ENCODE measurements at regions not wholly inside any gene's neighbourhood (a gene's known extent, or its start where the extent isn't known, plus 50 kb on each side); places are given as distances from the start of the nearest gene placed in this dataset.
A peak's percentile ranks its signal among the peaks of the same experiment; 100 is the strongest.

DNA sequence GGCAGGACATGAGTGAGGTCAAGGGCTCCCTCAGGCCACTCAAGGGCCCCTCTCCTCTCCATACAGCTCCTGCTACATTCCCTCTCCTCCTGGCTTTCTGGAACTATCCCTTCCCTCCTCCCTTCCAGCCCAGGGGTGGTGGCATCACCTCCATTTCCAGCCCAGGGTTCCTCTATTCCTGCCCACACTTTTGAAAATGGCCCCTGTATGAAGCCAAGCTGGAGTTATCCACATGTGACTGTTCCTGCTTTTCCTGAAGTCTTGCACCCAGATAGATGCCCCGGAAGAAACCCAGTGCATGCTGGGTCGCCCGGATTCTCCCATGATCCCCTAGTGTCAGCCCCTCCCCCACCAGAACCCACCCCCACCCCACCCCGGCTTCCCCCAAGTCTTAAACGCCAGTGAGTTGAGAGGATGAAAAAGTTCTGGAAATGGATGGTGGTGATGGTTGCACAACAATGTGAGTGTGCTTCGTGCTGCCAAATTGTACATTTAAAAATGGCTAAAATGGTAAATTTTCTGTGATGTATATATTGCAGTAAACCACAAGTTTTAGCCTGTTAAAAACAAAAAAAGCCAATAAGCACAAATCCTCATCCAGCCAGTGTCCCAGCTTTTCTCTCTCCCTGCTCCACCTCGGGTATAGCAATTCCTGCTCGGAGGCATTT is 136.9 kb downstream of the SCARB1 start:
- no peak overlapping the region for H3K9ac ChIP-seq (ENCODE audit: low read length)

DNA sequence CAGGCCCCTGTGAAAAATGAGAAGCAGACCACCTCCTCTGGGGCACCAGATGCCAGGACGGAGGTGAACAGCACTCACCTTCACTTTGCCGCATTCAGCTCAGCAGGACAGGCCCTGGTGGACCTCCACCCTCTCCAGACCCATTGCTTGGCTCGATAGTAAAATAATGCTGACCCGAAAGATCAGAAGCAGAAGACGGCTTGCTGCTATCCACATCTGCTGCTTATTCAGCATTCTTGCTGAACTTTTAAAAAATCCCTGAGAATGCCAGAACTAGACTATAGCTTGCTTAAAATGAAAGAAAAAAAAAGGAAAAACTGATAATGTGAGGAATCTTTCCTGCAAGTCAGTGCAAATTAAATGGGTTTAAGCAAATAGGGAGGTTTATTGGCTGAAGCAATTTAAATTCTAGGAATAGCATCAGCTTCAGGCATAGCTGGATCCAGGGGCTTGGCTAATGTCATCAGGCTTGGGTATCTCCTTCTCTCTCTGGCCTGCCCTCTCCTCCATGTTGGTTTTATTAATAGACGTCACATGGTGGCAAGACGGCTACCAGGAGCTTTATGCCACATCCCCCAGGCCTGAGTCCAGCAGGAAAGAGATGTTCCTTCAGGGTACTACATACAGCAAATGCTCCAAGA is 137.9 kb downstream of the SCARB1 start:
- no peak overlapping the region for H3K9ac ChIP-seq (ENCODE audit: low read length)
- no peak overlapping the region for H3K4me3 ChIP-seq (ENCODE audit: low read length)
- no peaks in the 10 kb centered on the region for H3K27me3 ChIP-seq (ENCODE audit: control insufficient read depth, insufficient read depth, low read length)
- peaks cover 7% of the 10 kb centered on the region for H3K4me1 ChIP-seq (ENCODE audit: control insufficient read depth, insufficient read depth, low read length)
- H3K36me3 ChIP-seq (ENCODE audit: control insufficient read depth, insufficient read depth, low read length), result no peaks in the 10 kb centered on the region
- peak overlapping the region; percentile 58 for H3K27ac ChIP-seq (ENCODE audit: low read depth, low read length)

More for the DNA sequence above, 136.9 kb downstream of the SCARB1 start:
- peaks cover 3% of the 10 kb centered on the region for H3K4me1 ChIP-seq (ENCODE audit: control insufficient read depth, insufficient read depth, low read length)
- no peak overlapping the region for H3K4me3 ChIP-seq (ENCODE audit: low read length)
- no peaks in the 10 kb centered on the region for H3K27me3 ChIP-seq (ENCODE audit: control insufficient read depth, insufficient read depth, low read length)
- peak overlapping the region; percentile 58 for H3K27ac ChIP-seq (ENCODE audit: low read depth, low read length)
- H3K36me3 ChIP-seq (ENCODE audit: control insufficient read depth, insufficient read depth, low read length), result no peaks in the 10 kb centered on the region

DNA sequence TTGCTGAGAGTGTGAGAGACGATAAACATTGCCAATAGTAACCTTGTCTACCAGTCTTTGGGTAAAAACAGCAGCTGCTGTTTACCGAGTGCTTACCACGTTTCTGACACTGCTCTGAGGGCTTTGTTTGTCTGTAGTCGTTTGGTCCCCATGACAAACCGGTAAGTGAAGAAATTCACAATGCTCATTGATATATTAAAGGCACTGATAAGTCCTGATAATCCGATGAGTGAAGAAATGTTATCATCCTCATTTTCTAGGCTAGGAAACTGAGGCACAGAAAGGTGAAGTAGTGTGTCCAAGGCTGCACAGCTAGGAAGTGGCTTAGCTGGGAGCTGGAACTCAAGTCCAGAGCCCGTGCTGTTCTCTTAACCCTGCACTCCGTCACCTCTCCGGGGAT is 138.6 kb downstream of the SCARB1 start:
- peaks cover 13% of the 10 kb centered on the region for H3K4me1 ChIP-seq (ENCODE audit: control insufficient read depth, insufficient read depth, low read length)
- peak overlapping the region; percentile 1 for H3K27ac ChIP-seq (ENCODE audit: low read depth, low read length)
- H3K36me3 ChIP-seq (ENCODE audit: control insufficient read depth, insufficient read depth, low read length), result no peaks in the 10 kb centered on the region
- no peaks in the 10 kb centered on the region for H3K27me3 ChIP-seq (ENCODE audit: control insufficient read depth, insufficient read depth, low read length)
- H3K4me3 ChIP-seq (ENCODE audit: low read length), result no peak overlapping the region
- H3K9ac ChIP-seq (ENCODE audit: low read length), result no peak overlapping the region

DNA sequence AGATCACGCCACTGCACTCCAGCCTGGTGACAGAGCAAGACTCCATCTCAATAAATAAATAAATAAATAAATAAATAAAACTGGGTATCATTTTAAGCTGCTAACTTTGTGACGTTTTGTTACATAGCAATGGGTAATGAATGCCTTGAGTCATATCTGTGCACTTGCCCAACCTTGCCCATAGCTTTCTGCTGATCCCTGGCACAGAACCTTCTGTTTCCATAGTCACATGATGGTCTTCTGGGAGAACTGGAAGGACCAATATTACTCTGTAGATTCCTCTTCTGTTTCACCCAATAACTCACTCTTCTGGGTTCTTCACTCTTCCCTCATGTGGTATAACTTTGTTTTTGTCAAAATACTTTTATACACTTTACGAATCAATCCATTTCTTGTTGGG is 140.8 kb downstream of the SCARB1 start:
- no peak overlapping the region for H3K27ac ChIP-seq (ENCODE audit: low read depth, low read length)
- no peaks in the 10 kb centered on the region for H3K27me3 ChIP-seq (ENCODE audit: control insufficient read depth, insufficient read depth, low read length)
- H3K4me3 ChIP-seq (ENCODE audit: low read length), result no peak overlapping the region
- peaks cover 20% of the 10 kb centered on the region for H3K4me1 ChIP-seq (ENCODE audit: control insufficient read depth, insufficient read depth, low read length)
- H3K9ac ChIP-seq (ENCODE audit: low read length), result no peak overlapping the region
- H3K36me3 ChIP-seq (ENCODE audit: control insufficient read depth, insufficient read depth, low read length), result no peaks in the 10 kb centered on the region

DNA sequence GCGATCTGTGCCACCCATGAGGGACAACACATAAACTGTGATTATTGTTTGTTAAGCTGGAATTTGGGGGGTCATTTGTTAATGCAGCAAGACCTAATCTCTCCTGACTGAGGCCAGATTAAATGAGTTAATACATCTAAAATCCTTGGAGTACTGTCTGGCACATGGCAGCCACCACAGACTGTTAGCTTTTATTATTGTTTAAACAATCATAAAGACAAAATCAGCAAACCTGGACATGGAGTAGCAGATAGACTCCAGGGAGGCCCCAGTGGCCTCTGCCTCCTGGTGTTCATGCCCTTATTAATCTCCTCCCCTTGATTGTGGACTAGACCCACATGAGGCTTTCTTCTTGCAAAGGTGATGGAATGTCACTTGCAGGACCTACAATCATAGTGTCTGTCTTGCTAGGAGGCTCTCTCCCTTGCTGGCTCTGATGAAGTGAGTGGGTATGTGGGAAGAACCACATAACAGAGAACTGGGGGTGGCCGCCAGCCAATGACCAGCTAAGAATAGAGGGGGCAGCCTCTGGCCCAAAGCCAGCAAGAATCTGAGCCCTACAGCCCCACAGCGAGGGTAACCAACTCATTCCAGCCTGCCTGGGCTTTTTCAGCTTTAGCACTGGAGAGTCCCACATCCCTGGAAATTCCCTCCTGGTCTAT is 142.0 kb downstream of the SCARB1 start:
- Histone ChIP-seq H3K4me1 (ENCODE audit: control insufficient read depth, insufficient read depth, low read length) (peaks cover 20% of the 10 kb centered on the region), H3K36me3 (ENCODE audit: control insufficient read depth, insufficient read depth, low read length) (no peaks in the 10 kb centered on the region), H3K27me3 (ENCODE audit: control insufficient read depth, insufficient read depth, low read length) (no peaks in the 10 kb centered on the region), H3K27ac (ENCODE audit: low read depth, low read length) (peak overlapping the region; percentile 94), H3K9ac (ENCODE audit: low read length) (no peak overlapping the region), H3K4me3 (ENCODE audit: low read length) (no peak overlapping the region)

DNA sequence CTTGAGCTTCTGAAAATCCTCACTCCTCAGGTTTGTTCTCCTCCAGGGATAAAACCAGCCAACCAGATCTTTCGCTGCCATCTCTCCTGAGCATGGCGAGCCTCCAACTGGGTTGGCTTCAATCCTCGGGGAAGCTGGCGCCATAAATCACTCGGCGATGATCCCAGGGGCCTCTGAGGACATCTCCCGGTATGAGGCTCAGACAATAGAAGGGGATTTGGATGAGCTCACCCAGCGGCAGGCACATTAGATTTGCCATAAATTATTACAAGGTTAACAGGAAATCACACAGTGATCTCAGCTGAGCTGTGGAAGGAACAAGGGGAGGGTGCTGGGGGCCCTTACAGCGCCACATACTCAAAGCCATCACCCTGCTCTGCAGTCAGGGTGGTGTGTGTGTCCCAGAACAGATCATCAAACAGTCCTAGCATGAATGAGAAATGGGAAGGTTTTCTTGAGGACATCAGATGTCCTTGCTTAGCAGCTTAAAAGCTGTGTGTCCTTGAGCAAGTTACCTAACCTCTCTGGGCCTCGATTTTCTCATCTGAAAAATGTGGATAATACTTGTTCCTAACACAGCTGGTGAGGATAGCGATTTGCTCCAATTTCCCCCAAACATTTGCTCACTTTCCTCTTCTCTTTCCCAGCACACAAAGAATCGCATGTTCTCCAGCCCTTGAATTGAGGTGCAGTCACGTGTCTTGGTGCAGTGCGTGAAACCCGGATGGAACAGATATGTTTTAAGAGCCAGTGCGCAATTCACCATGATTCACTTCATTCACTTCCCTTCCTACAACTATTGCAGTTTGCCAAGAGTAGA is 142.8 kb downstream of the SCARB1 start:
- Histone ChIP-seq H3K4me1 (ENCODE audit: control insufficient read depth, insufficient read depth, low read length) (peaks cover 17% of the 10 kb centered on the region), H3K27ac (ENCODE audit: low read depth, low read length) (peak overlapping the region; percentile 94), H3K36me3 (ENCODE audit: control insufficient read depth, insufficient read depth, low read length) (no peaks in the 10 kb centered on the region), H3K4me3 (ENCODE audit: low read length) (no peak overlapping the region), H3K27me3 (ENCODE audit: control insufficient read depth, insufficient read depth, low read length) (no peaks in the 10 kb centered on the region), H3K9ac (ENCODE audit: low read length) (no peak overlapping the region)

DNA sequence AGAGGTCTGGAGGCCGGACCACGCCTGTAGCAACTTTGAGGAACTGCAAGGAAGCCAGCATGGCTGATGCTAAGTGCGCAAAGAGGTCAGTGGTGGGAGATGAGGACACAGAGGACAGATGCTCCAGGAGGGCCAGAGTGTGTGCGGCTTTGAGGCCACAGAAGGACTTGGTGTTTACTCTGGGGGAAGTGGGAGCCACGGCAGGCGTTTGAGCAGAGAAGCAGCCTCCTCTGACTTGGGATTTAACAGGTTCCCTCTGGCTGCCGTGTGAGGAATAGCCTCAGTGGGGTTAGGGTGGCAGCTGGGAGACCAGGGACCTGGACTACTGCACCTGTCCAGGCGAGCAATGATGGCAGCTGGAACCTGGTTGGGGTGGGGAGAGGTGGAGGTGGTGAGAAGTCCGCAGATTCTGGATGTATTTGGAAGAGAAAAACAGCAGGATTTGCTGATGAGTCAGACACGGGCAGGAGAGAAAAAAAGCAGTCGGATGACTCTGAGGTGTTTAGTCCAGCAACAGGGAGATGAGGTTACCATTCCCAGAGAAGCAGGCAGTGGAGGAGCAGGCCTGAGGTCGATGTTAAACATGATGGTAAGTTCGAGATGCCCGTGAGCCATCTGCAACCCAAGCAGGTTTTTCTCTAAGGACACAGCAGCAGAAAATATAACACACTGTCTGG is 143.5 kb downstream of the SCARB1 start:
- Histone ChIP-seq H3K4me3 (ENCODE audit: low read length) (no peak overlapping the region), H3K36me3 (ENCODE audit: control insufficient read depth, insufficient read depth, low read length) (no peaks in the 10 kb centered on the region), H3K27me3 (ENCODE audit: control insufficient read depth, insufficient read depth, low read length) (no peaks in the 10 kb centered on the region), H3K27ac (ENCODE audit: low read depth, low read length) (peak overlapping the region; percentile 94), H3K4me1 (ENCODE audit: control insufficient read depth, insufficient read depth, low read length) (peaks cover 17% of the 10 kb centered on the region), H3K9ac (ENCODE audit: low read length) (no peak overlapping the region)

DNA sequence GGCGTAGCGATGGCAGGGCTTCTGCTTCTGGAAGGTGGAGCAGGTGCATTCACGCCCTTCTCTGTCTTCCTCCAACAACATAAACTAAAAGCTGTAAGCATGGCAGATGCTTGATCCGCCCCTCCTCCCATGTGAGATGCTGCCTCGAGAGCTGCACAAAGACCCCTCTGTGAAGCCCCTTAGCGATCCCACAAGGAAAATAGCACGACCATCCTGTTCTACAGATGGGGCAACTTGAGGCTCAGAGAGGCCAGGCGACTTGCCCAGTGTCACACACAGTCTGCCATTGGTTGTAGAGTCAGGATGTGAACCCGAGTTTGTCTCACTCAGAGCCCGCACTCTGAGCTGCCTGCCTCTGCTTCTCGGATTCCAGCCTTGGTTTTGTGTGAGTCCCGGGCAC is 144.4 kb downstream of the SCARB1 start:
- Histone ChIP-seq H3K4me3 (ENCODE audit: low read length) (no peak overlapping the region), H3K36me3 (ENCODE audit: control insufficient read depth, insufficient read depth, low read length) (no peaks in the 10 kb centered on the region), H3K9ac (ENCODE audit: low read length) (no peak overlapping the region), H3K27me3 (ENCODE audit: control insufficient read depth, insufficient read depth, low read length) (no peaks in the 10 kb centered on the region), H3K4me1 (ENCODE audit: control insufficient read depth, insufficient read depth, low read length) (peaks cover 17% of the 10 kb centered on the region), H3K27ac (ENCODE audit: low read depth, low read length) (peak overlapping the region; percentile 94)

DNA sequence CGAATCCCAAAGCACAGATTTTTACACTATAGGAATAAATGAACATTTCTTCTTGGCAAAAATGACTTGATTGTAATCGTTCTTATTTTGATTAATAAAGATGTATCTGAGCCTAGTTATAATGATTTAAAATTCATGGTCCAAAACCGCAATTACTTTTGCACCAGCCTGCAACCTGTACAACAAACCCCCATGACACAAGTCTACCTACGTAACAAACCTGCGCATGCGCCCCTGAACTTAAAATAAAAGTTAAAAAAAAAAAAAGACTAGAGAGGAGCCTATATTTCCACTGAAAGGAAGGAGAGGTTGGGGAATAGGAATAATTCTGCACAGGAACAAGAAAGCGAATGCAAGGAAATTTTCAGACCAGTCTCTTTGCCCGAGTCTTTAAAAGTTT is 145.2 kb downstream of the SCARB1 start:
- H3K9ac ChIP-seq (ENCODE audit: low read length), result no peak overlapping the region
- H3K4me1 ChIP-seq (ENCODE audit: control insufficient read depth, insufficient read depth, low read length), result peaks cover 23% of the 10 kb centered on the region
- H3K27me3 ChIP-seq (ENCODE audit: control insufficient read depth, insufficient read depth, low read length), result peaks cover 2% of the 10 kb centered on the region
- no peaks in the 10 kb centered on the region for H3K36me3 ChIP-seq (ENCODE audit: control insufficient read depth, insufficient read depth, low read length)
- no peak overlapping the region for H3K27ac ChIP-seq (ENCODE audit: low read depth, low read length)
- no peak overlapping the region for H3K4me3 ChIP-seq (ENCODE audit: low read length)

DNA sequence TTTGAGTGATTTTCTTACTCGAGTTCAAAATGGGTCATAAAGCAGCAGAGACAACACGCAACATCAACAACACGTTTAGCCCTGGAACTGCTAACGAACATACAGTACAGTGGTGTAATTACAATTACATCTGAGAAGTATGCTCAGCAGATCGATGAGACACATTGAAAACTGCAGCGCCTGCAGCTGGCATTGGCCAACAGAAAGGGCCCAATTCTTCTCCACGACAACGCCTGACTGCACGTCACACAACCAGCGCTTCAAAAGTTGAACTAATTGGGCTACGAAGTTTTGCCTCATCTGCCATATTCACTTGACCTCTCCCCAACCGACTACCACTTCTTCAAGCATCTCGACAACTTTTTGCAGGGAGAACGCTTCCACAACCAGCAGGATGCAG is 145.6 kb downstream of the SCARB1 start:
- peaks cover 2% of the 10 kb centered on the region for H3K27me3 ChIP-seq (ENCODE audit: control insufficient read depth, insufficient read depth, low read length)
- H3K4me3 ChIP-seq (ENCODE audit: low read length), result no peak overlapping the region
- no peak overlapping the region for H3K9ac ChIP-seq (ENCODE audit: low read length)
- peaks cover 27% of the 10 kb centered on the region for H3K4me1 ChIP-seq (ENCODE audit: control insufficient read depth, insufficient read depth, low read length)
- no peak overlapping the region for H3K27ac ChIP-seq (ENCODE audit: low read depth, low read length)
- H3K36me3 ChIP-seq (ENCODE audit: control insufficient read depth, insufficient read depth, low read length), result no peaks in the 10 kb centered on the region

DNA sequence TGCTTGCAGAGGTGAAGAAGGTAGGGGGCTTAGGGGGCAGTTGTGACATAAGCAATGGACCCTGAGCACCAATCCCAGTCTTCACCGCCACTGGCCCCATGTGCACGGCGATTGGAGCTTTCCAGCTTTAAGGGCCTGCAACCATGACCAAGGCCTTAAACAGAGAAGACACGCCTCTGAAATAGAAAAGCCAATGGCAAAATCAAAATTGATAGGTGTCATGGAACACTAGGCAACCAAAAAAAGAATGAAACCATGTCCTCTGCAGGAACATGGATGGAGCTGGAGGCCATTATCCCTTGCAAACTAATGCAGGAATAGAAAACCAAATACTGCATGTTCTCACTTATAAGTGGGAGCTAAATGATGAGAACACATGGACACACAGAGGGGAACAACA is 146.3 kb downstream of the SCARB1 start:
- Histone ChIP-seq H3K36me3 (ENCODE audit: control insufficient read depth, insufficient read depth, low read length) (no peaks in the 10 kb centered on the region), H3K9ac (ENCODE audit: low read length) (no peak overlapping the region), H3K27ac (ENCODE audit: low read depth, low read length) (no peak overlapping the region), H3K4me3 (ENCODE audit: low read length) (no peak overlapping the region), H3K4me1 (ENCODE audit: control insufficient read depth, insufficient read depth, low read length) (peaks cover 30% of the 10 kb centered on the region), H3K27me3 (ENCODE audit: control insufficient read depth, insufficient read depth, low read length) (peaks cover 2% of the 10 kb centered on the region)
